WTC11 (cell line): ENCODE measurements at regions not wholly inside any gene's neighbourhood (a gene's known extent, or its start where the extent isn't known, plus 50 kb on each side); places are given as distances from the start of the nearest gene placed in this dataset.

Experiments used
- ATAC-seq: fragments of 200-7000 bp; cut with Tn5 transposase; 2 replicates; pipeline ENCODE4 v1.10.0; 2021; ENCODE audit warnings: mild to moderate bottlenecking, moderate library complexity
- CTCF ChIA-PET: fragments of 300-600 bp; sonication (Branson Sonifier 250); formaldehyde crosslinking; loops from one replicate; lab custom pipeline; 2021; ENCODE audit warnings: antibody characterized with exemption; lab: Charles Lee
- POLR2A ChIA-PET: fragments of 350-600 bp; sonication (Branson Sonifier 250); formaldehyde crosslinking; loops from one replicate; lab custom pipeline; 2021; ENCODE audit warnings: antibody characterized with exemption; lab: Charles Lee
- DNase-seq: peaks from one replicate; pipeline ENCODE4 v3.0.0; 2021; ENCODE audit warnings: low spot score
- H3K27ac Mint-ChIP-seq: 2 replicates; pipeline ENCODE4 v1.8.0; 2021; ENCODE audit warnings: mixed read lengths
- H3K27me3 Mint-ChIP-seq: 2 replicates; pipeline ENCODE4 v1.8.0; 2021; ENCODE audit warnings: low read depth, mild to moderate bottlenecking, moderate library complexity, mixed read lengths
- H3K36me3 Mint-ChIP-seq: 2 replicates; pipeline ENCODE4 v1.8.0; 2021; ENCODE audit warnings: mixed read lengths
- H3K4me1 Mint-ChIP-seq: 2 replicates; pipeline ENCODE4 v1.8.0; 2022; ENCODE audit warnings: mixed read lengths
- H3K4me3 Mint-ChIP-seq: 2 replicates; pipeline ENCODE4 v1.8.0; 2021; ENCODE audit warnings: mild to moderate bottlenecking, moderate library complexity, mixed read lengths
- H3K9me3 Mint-ChIP-seq: 2 replicates; pipeline ENCODE4 v1.8.0; 2021; ENCODE audit warnings: mixed read lengths
- AFF4 ChIP-seq: sonication (generic); formaldehyde crosslinking; IDR thresholded peaks from 2 replicates; pipeline ENCODE4 v1.8.1; 2023; ENCODE audit warnings: mild to moderate bottlenecking, missing genetic modification reagents, borderline replicate concordance
- ARID4B ChIP-seq: sonication (generic); formaldehyde crosslinking; IDR thresholded peaks from 2 replicates; pipeline ENCODE4 v1.8.0; 2023; ENCODE audit warnings: missing genetic modification reagents, mild to moderate bottlenecking, borderline replicate concordance
- ATF1 ChIP-seq: sonication (generic); formaldehyde crosslinking; IDR thresholded peaks from 2 replicates; pipeline ENCODE4 v1.8.1; 2023; ENCODE audit warnings: mild to moderate bottlenecking, moderate library complexity, missing genetic modification reagents
- ATF6 ChIP-seq: sonication (generic); formaldehyde crosslinking; IDR thresholded peaks from 2 replicates; pipeline ENCODE4 v1.8.1; 2023; ENCODE audit warnings: mild to moderate bottlenecking, missing genetic modification reagents
- CBFB ChIP-seq: sonication (generic); formaldehyde crosslinking; IDR thresholded peaks from 2 replicates; pipeline ENCODE4 v1.8.1; 2022; ENCODE audit warnings: mild to moderate bottlenecking, low read depth, missing genetic modification reagents
- CTCF ChIP-seq: fragments of 200-600 bp; IDR thresholded peaks from 2 replicates; pipeline ENCODE4 v1.8.0; 2022; ENCODE audit warnings: antibody characterized with exemption
- E2F1 ChIP-seq: sonication (generic); formaldehyde crosslinking; IDR thresholded peaks from 2 replicates; pipeline ENCODE4 v1.8.0; 2022; ENCODE audit warnings: mild to moderate bottlenecking, missing genetic modification reagents
- ESRRA ChIP-seq: sonication (generic); formaldehyde crosslinking; IDR thresholded peaks from 2 replicates; pipeline ENCODE4 v1.8.1; 2022; ENCODE audit warnings: mild to moderate bottlenecking, missing genetic modification reagents, borderline replicate concordance
- GABPB1 ChIP-seq: sonication (generic); formaldehyde crosslinking; IDR thresholded peaks from 2 replicates; pipeline ENCODE4 v1.8.1; 2023; ENCODE audit warnings: mild to moderate bottlenecking, missing genetic modification reagents
- IRF1 ChIP-seq: sonication (generic); formaldehyde crosslinking; IDR thresholded peaks from 2 replicates; pipeline ENCODE4 v1.8.0; 2023; ENCODE audit warnings: missing genetic modification reagents
- KAT7 ChIP-seq: sonication (generic); formaldehyde crosslinking; IDR thresholded peaks from 2 replicates; pipeline ENCODE4 v1.8.1; 2023; ENCODE audit warnings: missing genetic modification reagents, mild to moderate bottlenecking, borderline replicate concordance
- NFE2L1 ChIP-seq: sonication (generic); formaldehyde crosslinking; IDR thresholded peaks from 2 replicates; pipeline ENCODE4 v1.8.1; 2023; ENCODE audit warnings: missing genetic modification reagents
- NR2C2 ChIP-seq: sonication (generic); formaldehyde crosslinking; IDR thresholded peaks from 2 replicates; pipeline ENCODE4 v1.8.0; 2022; ENCODE audit warnings: mild to moderate bottlenecking, missing genetic modification reagents
- OVOL2 ChIP-seq: fragments of 250-450 bp; sonication (Bioruptor Pico); IDR thresholded peaks from 2 replicates; pipeline ENCODE4 v1.9.0; 2021; ENCODE audit warnings: mild to moderate bottlenecking, borderline replicate concordance
- SMAD3 ChIP-seq: sonication (generic); formaldehyde crosslinking; IDR thresholded peaks from 2 replicates; pipeline ENCODE4 v1.8.0; 2022; ENCODE audit warnings: missing genetic modification reagents, mild to moderate bottlenecking, borderline replicate concordance
- TP53 ChIP-seq: sonication (generic); formaldehyde crosslinking; IDR thresholded peaks from 2 replicates; pipeline ENCODE4 v1.8.1; 2023; ENCODE audit warnings: mild to moderate bottlenecking, missing genetic modification reagents
- ZNF416 ChIP-seq: fragments of 250-450 bp; sonication (Bioruptor Pico); IDR thresholded peaks from 2 replicates; pipeline ENCODE4 v1.9.0; 2021; ENCODE audit warnings: mild to moderate bottlenecking, inconsistent platforms

- no peak overlapping the region for H3K4me3 Mint-ChIP-seq
- ChIA-PET CTCF (no interaction called here), POLR2A (no interaction called here)
- peaks cover 25% of the 10 kb centered on the region for H3K9me3 Mint-ChIP-seq
- no peak for ATAC-seq
- no peaks in the 10 kb centered on the region; the same call in 1 of the 2 replicates for H3K27me3 Mint-ChIP-seq
- no peak for TF ChIP-seq CTCF
- TF ChIP-seq, all 79 proteins: peak for 0
- peaks cover 15% of the 10 kb centered on the region; the same call in 1 of the 2 replicates for H3K36me3 Mint-ChIP-seq
- no peak overlapping the region for H3K27ac Mint-ChIP-seq
- DNase-seq, result no peak
- H3K4me1 Mint-ChIP-seq, result peaks cover 3% of the 10 kb centered on the region
These were observed 54.3 kb upstream of the CBLB start for GRCh38 chr3:105923140-105923539.

- peaks cover 30% of the 10 kb centered on the region for H3K4me1 Mint-ChIP-seq
- no peaks in the 10 kb centered on the region; the same call in 1 of the 2 replicates for H3K27me3 Mint-ChIP-seq
- CTCF ChIA-PET, result no interaction called here
- no peak for TF ChIP-seq NFE2L1 (CRISPR knock-in tag)
- TF ChIP-seq ATF6 (CRISPR knock-in tag), result no peak
- TF ChIP-seq IRF1 (CRISPR knock-in tag), result no peak
- no peak for TF ChIP-seq OVOL2 (CRISPR knock-in tag)
- TF ChIP-seq NR2C2 (CRISPR knock-in tag), result no peak
- no peak for TF ChIP-seq SMAD3
- no peak for TF ChIP-seq ATF1 (CRISPR knock-in tag)
- TF ChIP-seq KAT7 (CRISPR knock-in tag), result no peak
- no peak for TF ChIP-seq ARID4B (CRISPR knock-in tag)
- no peak for TF ChIP-seq ZNF416 (CRISPR knock-in tag)
- TF ChIP-seq CBFB (CRISPR knock-in tag), result no peak
- no peak for TF ChIP-seq E2F1
- TF ChIP-seq GABPB1 (CRISPR knock-in tag), result no peak
- TF ChIP-seq AFF4 (CRISPR knock-in tag), result no peak
- TF ChIP-seq TP53 (CRISPR knock-in tag), result no peak
- TF ChIP-seq ESRRA (CRISPR knock-in tag), result no peak
- TF ChIP-seq, all 79 proteins: peak for 0
- no peak overlapping the region for H3K4me3 Mint-ChIP-seq
- DNase-seq (no peak), ATAC-seq (no peak)
- H3K9me3 Mint-ChIP-seq, result no peaks in the 10 kb centered on the region
- POLR2A ChIA-PET, result no interaction called here
- no peaks in the 10 kb centered on the region for H3K36me3 Mint-ChIP-seq
- no peak overlapping the region for H3K27ac Mint-ChIP-seq
These were observed 58.9 kb upstream of the CBLB start for GRCh38 chr3:105927741-105928140.
